Colonic mucosa (tissue), 4 donors: ENCODE measurements at regions not wholly inside any gene's neighbourhood (a gene's known extent, or its start where the extent isn't known, plus 50 kb on each side); places are given as distances from the start of the nearest gene placed in this dataset.

Source experiments
- DNase-seq: peaks from one replicate; pipeline ENCODE4 v3.0.0-alpha.2; 2020
- H3K27ac ChIP-seq: fragments of 200-600 bp; one replicate; pipeline ENCODE4 v1.8.0; 2021
- H3K27me3 ChIP-seq: fragments of 200-600 bp; one replicate; pipeline ENCODE4 v1.8.0; 2021
- H3K36me3 ChIP-seq: fragments of 200-600 bp; one replicate; pipeline ENCODE4 v1.8.0; 2021
- H3K4me1 ChIP-seq: fragments of 200-600 bp; one replicate; pipeline ENCODE4 v1.8.0; 2021; ENCODE audit warnings: mild to moderate bottlenecking
- H3K4me3 ChIP-seq: fragments of 200-600 bp; one replicate; pipeline ENCODE4 v1.8.0; 2021
- H3K9ac ChIP-seq, 2 donors: one replicate each; pipeline ENCODE4 v1.7.0; 2013; ENCODE audit warnings: control low read depth in 2 of 2, low read depth in 2 of 2, low read length in 2 of 2
- H3K9me3 ChIP-seq: fragments of 200-600 bp; one replicate; pipeline ENCODE4 v1.8.0; 2021
- intact Hi-C: fragments of 100-400 bp; cut with DNase I; formaldehyde crosslinking; loops from one replicate; pipeline ENCODE4 v1.14.1; 2022
- TF ChIP-seq, protein P1 (sequence below): fragments of 200-600 bp; IDR thresholded peaks from one replicate; pipeline ENCODE4 v1.8.0; 2022; ENCODE audit warnings: antibody characterized with exemption, mild to moderate bottlenecking
- donor health status: healthy.
- donor health status: DM: no; HTN: no; CAD: no.
- donor health status: DM: no; HTN: no; CAD: no.

GRCh38 chr3:148077965-148078364, 619.7 kb upstream of the AGTR1 start:
- H3K9me3 ChIP-seq: no peaks in the 10 kb centered on the region
- intact Hi-C loops: loop anchor here (5.0 kb wide), 1 partner anchor 696 kb away; no protein-coding TSS in a partner anchor
- H3K27ac ChIP-seq: no peak overlapping the region
- TF ChIP-seq, protein P1, sequence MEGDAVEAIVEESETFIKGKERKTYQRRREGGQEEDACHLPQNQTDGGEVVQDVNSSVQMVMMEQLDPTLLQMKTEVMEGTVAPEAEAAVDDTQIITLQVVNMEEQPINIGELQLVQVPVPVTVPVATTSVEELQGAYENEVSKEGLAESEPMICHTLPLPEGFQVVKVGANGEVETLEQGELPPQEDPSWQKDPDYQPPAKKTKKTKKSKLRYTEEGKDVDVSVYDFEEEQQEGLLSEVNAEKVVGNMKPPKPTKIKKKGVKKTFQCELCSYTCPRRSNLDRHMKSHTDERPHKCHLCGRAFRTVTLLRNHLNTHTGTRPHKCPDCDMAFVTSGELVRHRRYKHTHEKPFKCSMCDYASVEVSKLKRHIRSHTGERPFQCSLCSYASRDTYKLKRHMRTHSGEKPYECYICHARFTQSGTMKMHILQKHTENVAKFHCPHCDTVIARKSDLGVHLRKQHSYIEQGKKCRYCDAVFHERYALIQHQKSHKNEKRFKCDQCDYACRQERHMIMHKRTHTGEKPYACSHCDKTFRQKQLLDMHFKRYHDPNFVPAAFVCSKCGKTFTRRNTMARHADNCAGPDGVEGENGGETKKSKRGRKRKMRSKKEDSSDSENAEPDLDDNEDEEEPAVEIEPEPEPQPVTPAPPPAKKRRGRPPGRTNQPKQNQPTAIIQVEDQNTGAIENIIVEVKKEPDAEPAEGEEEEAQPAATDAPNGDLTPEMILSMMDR: no peak
- no peaks in the 10 kb centered on the region for H3K27me3 ChIP-seq
- H3K36me3 ChIP-seq: no peaks in the 10 kb centered on the region
- DNase-seq: no peak
- H3K4me1 ChIP-seq: no peaks in the 10 kb centered on the region
- no peak overlapping the region for H3K9ac ChIP-seq
- no peak overlapping the region for H3K4me3 ChIP-seq

DNA sequence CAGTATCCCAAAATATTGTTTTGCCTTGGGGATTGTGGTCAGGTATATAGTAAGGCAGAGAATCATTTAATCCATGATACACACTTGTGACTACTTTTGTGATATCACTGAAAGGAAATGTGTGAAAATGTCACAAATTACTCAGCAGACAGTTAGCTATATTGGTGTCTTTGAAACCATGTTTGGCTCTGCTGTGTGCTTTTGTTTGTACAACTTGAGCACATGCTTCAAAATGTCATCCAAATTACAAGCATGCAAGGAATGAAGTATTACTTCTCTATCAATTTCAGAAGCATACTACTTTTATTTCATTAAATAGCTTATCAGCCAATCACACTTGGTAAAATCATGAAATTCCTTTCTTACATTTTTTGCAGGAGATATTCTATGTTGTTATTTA, 619.0 kb upstream of the AGTR1 start:
- Histone ChIP-seq H3K9me3 (no peaks in the 10 kb centered on the region), H3K9ac (no peak overlapping the region), H3K4me3 (no peak overlapping the region), H3K27me3 (no peaks in the 10 kb centered on the region), H3K36me3 (no peaks in the 10 kb centered on the region), H3K27ac (no peak overlapping the region), H3K4me1 (no peaks in the 10 kb centered on the region)
- intact Hi-C loops: loop anchor here (5.0 kb wide), 1 partner anchor 696 kb away; no protein-coding TSS in a partner anchor
- TF ChIP-seq, protein P1: no peak
- DNase-seq: no peak

- Histone ChIP-seq H3K27ac (no peak overlapping the region), H3K4me3 (no peak overlapping the region), H3K27me3 (no peaks in the 10 kb centered on the region), H3K4me1 (no peaks in the 10 kb centered on the region), H3K9me3 (no peaks in the 10 kb centered on the region), H3K36me3 (no peaks in the 10 kb centered on the region), H3K9ac (no peak overlapping the region)
- no peak for DNase-seq
- TF ChIP-seq, protein P1: no peak
- intact Hi-C loops: loop anchor here (5.0 kb wide), 1 partner anchor 697 kb away; no protein-coding TSS in a partner anchor
These were observed 618.3 kb upstream of the AGTR1 start for GRCh38 chr3:148079370-148079769.

DNA sequence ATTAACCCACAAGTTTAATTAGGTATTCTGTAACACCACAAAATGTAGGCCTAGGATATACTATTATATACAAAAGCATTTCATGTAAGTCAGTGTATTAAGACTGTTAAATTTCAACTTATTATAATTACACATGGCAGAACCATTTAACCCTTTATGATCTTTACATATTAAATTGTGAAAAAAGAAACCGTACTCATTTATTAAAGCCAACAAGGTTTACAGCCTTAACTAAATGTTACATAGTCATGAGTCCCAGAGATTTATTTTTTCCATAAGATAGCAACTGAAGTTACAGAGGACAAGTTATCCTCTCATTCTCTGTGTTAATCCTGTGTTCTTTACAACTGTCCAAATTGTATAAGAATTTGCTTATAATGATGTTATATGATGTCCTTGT, 615.8 kb upstream of the AGTR1 start:
- no peaks in the 10 kb centered on the region for H3K36me3 ChIP-seq
- no peak overlapping the region for H3K9ac ChIP-seq
- no peaks in the 10 kb centered on the region for H3K9me3 ChIP-seq
- no peak for DNase-seq
- no peaks in the 10 kb centered on the region for H3K4me1 ChIP-seq
- intact Hi-C loops: no loop called here
- no peaks in the 10 kb centered on the region for H3K27me3 ChIP-seq
- TF ChIP-seq, protein P1: no peak
- no peak overlapping the region for H3K4me3 ChIP-seq
- H3K27ac ChIP-seq: no peak overlapping the region

- Histone ChIP-seq H3K36me3 (no peaks in the 10 kb centered on the region), H3K4me1 (no peaks in the 10 kb centered on the region), H3K9ac (no peak overlapping the region), H3K27me3 (no peaks in the 10 kb centered on the region), H3K9me3 (no peaks in the 10 kb centered on the region), H3K4me3 (no peak overlapping the region), H3K27ac (no peak overlapping the region)
- intact Hi-C loops: no loop called here
- TF ChIP-seq, protein P1: no peak
- DNase-seq: no peak
These were observed 615.0 kb upstream of the AGTR1 start for GRCh38 chr3:148082506-148083280.
